ENCODE measurements at regions not wholly inside any gene's neighbourhood (a gene's known extent, or its start where the extent isn't known, plus 50 kb on each side); places are given as distances from the start of the nearest gene placed in this dataset.

DNA sequence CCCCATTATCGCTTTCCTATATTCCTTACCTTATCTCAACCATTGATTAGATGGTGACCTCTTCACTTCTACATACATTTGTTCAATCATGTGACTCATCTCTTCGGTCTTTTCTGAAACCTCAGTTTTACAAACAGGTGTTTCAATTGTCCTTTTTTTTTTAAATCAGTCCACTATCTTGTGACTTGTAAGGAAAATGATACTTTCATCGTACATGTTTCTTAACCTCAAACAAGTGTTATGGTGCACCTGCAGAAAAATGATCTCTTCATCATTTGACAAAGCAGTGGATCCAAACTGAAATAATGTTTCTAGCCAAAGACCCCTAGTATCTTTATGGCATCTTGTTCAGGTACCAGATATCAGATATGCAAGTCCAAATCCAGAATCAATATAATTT is 1157.2 kb downstream of the MRPL39 start:
- H3K4me3 ChIP-seq (replicated peaks in 1 of 3; ENCODE audit: insufficient read depth in 1 of 3, low read depth in 1 of 3, low read length in 3 of 3): no peak overlapping the region
- H3K36me3 ChIP-seq (ENCODE audit: control insufficient read depth in 2 of 2, extremely low read depth in 1 of 2, insufficient read depth in 2 of 2, low read length in 2 of 2): no peaks in the 10 kb centered on the region
- POLR2A ChIA-PET: no interaction called here
- H3K4me1 ChIP-seq (ENCODE audit: control insufficient read depth, extremely low read depth, insufficient read depth, low read length): no peaks in the 10 kb centered on the region
- intact Hi-C loops (cut with micrococcal nuclease) (no loop called here), dilution Hi-C loops (cut with MboI; ENCODE audit: extremely low pct_ligation_motif_present, low sequenced_read_pairs) (no loop called here)
- FAIRE-seq (no peak), DNase-seq (ENCODE audit: low read depth, low spot score) (no peak)
- no TSS peak for BruUV-seq (replicated peaks)
- H3K27me3 ChIP-seq (ENCODE audit: control insufficient read depth in 2 of 2, insufficient read depth in 2 of 2, low read length in 2 of 2): no peaks in the 10 kb centered on the region
- H4K20me1 ChIP-seq (replicated peaks; ENCODE audit: control insufficient read depth, extremely low read depth, insufficient read depth, low read length): no peaks in the 10 kb centered on the region
- H3K79me2 ChIP-seq (ENCODE audit: control insufficient read depth, insufficient read depth, low read length): no peaks in the 10 kb centered on the region
- CTCF ChIA-PET: no interaction called here
- no peaks in the 10 kb centered on the region for H3K9me1 ChIP-seq (replicated peaks; ENCODE audit: control insufficient read depth, extremely low read depth, insufficient read depth, low read length)
- no peak overlapping the region for H2AFZ ChIP-seq (ENCODE audit: low read depth, low read length)
- H3K9me3 ChIP-seq (replicated peaks; ENCODE audit: control insufficient read depth, insufficient read depth, low read length): no peaks in the 10 kb centered on the region
- H3K9ac ChIP-seq (replicated peaks; ENCODE audit: extremely low read depth, insufficient read depth, low read length): no peak overlapping the region
- H3K27ac ChIP-seq (ENCODE audit: insufficient read depth, low read depth, low read length): no peak overlapping the region
- TF ChIP-seq POLR2AphosphoS5 (IDR thresholded peaks at IDR 0.05; ENCODE audit: insufficient read depth, low read depth, low read length) (no peak), FOS (IDR thresholded peaks at IDR 0.05; ENCODE audit: borderline replicate concordance, insufficient read depth, low read length) (no peak), POLR2A (IDR thresholded peaks at IDR 0.05; ENCODE audit: low read depth, low read length) (no peak), JUN (IDR thresholded peaks at IDR 0.05; ENCODE audit: borderline replicate concordance, insufficient read depth, insufficient read length, low read depth) (no peak)
- no peak overlapping the region for H3K4me2 ChIP-seq (ENCODE audit: insufficient read depth, low read length)

- Histone ChIP-seq H3K4me3 (replicated peaks in 1 of 3; ENCODE audit: insufficient read depth in 1 of 3, low read depth in 1 of 3, low read length in 3 of 3) (no peak overlapping the region), H3K27me3 (ENCODE audit: control insufficient read depth in 2 of 2, insufficient read depth in 2 of 2, low read length in 2 of 2) (no peaks in the 10 kb centered on the region), H4K20me1 (replicated peaks; ENCODE audit: control insufficient read depth, extremely low read depth, insufficient read depth, low read length) (no peaks in the 10 kb centered on the region), H3K27ac (ENCODE audit: insufficient read depth, low read depth, low read length) (no peak overlapping the region), H3K79me2 (ENCODE audit: control insufficient read depth, insufficient read depth, low read length) (no peaks in the 10 kb centered on the region), H3K36me3 (ENCODE audit: control insufficient read depth in 2 of 2, extremely low read depth in 1 of 2, insufficient read depth in 2 of 2, low read length in 2 of 2) (no peaks in the 10 kb centered on the region), H3K9ac (replicated peaks; ENCODE audit: extremely low read depth, insufficient read depth, low read length) (no peak overlapping the region), H3K9me1 (replicated peaks; ENCODE audit: control insufficient read depth, extremely low read depth, insufficient read depth, low read length) (no peaks in the 10 kb centered on the region), H2AFZ (ENCODE audit: low read depth, low read length) (no peak overlapping the region), H3K4me2 (ENCODE audit: insufficient read depth, low read length) (no peak overlapping the region), H3K9me3 (replicated peaks; ENCODE audit: control insufficient read depth, insufficient read depth, low read length) (no peaks in the 10 kb centered on the region), H3K4me1 (ENCODE audit: control insufficient read depth, extremely low read depth, insufficient read depth, low read length) (no peaks in the 10 kb centered on the region)
- no TSS peak for BruUV-seq (replicated peaks)
- FAIRE-seq (no peak), DNase-seq (ENCODE audit: low read depth, low spot score) (no peak)
- TF ChIP-seq FOS (IDR thresholded peaks at IDR 0.05; ENCODE audit: borderline replicate concordance, insufficient read depth, low read length) (no peak), GATA2 (IDR thresholded peaks at IDR 0.05; ENCODE audit: insufficient read depth, insufficient read length, low read depth, low read length) (no peak), POLR2AphosphoS5 (IDR thresholded peaks at IDR 0.05; ENCODE audit: insufficient read depth, low read depth, low read length) (no peak)
- TF ChIP-seq, protein P1, sequence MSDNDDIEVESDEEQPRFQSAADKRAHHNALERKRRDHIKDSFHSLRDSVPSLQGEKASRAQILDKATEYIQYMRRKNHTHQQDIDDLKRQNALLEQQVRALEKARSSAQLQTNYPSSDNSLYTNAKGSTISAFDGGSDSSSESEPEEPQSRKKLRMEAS (IDR thresholded peaks at IDR 0.05; ENCODE audit: insufficient read depth, insufficient read length): no peak
- ChIA-PET CTCF (no interaction called here), POLR2A (no interaction called here)
- dilution Hi-C loops (cut with MboI; ENCODE audit: extremely low pct_ligation_motif_present, low sequenced_read_pairs) (no loop called here), intact Hi-C loops (cut with micrococcal nuclease) (no loop called here)
These were observed 1161.8 kb downstream of the MRPL39 start for GRCh38 chr21:24445517-24445916.

All from endothelial cell of umbilical vein (primary cell).